RWPE2 (cell line): ENCODE measurements at regions not wholly inside any gene's neighbourhood (a gene's known extent, or its start where the extent isn't known, plus 50 kb on each side); places are given as distances from the start of the nearest gene placed in this dataset.

Experiments
- ATAC-seq: fragments of 200-7000 bp; cut with Tn5 transposase; 3 replicates; pipeline ENCODE4 v1.9.1; 2021; ENCODE audit warnings: low read depth
- DNase-seq: peaks from one replicate; pipeline ENCODE4 v3.0.0-alpha.2; 2020; ENCODE audit warnings: low spot score
- H3K27ac ChIP-seq: fragments of 450-650 bp; 2 replicates; pipeline ENCODE4 v1.5.1; 2017; ENCODE audit warnings: mild to moderate bottlenecking; ENCODE audit not compliant: poor library complexity, severe bottlenecking
- H3K27me3 ChIP-seq: fragments of 250-450 bp; sonication (Bioruptor Pico); 2 replicates; pipeline ENCODE4 v1.5.1; 2021; ENCODE audit warnings: mild to moderate bottlenecking, moderate library complexity; ENCODE audit not compliant: insufficient read depth, poor library complexity, severe bottlenecking
- H3K36me3 ChIP-seq: fragments of 250-450 bp; sonication (Bioruptor Pico); 2 replicates; pipeline ENCODE4 v1.5.1; 2020; ENCODE audit warnings: low read depth, mild to moderate bottlenecking, moderate library complexity
- H3K4me1 ChIP-seq: fragments of 250-450 bp; sonication (Bioruptor Pico); 2 replicates; pipeline ENCODE4 v1.5.1; 2021; ENCODE audit warnings: mild to moderate bottlenecking, moderate library complexity; ENCODE audit not compliant: insufficient read depth, poor library complexity, severe bottlenecking
- H3K4me3 ChIP-seq: fragments of 250-450 bp; sonication (Bioruptor Pico); 2 replicates; pipeline ENCODE4 v1.5.1; 2021; ENCODE audit warnings: mild to moderate bottlenecking, moderate library complexity; ENCODE audit not compliant: severe bottlenecking
- H3K9me3 ChIP-seq: fragments of 250-450 bp; sonication (Bioruptor Pico); 2 replicates; pipeline ENCODE4 v1.5.1; 2021; ENCODE audit warnings: mild to moderate bottlenecking, moderate library complexity; ENCODE audit not compliant: severe bottlenecking
- CTCF ChIP-seq: fragments of 450-650 bp; IDR thresholded peaks from one replicate; pipeline ENCODE4 v1.5.1; 2017; ENCODE audit warnings: mild to moderate bottlenecking, moderate library complexity; ENCODE audit not compliant: poor library complexity, severe bottlenecking

- DNase-seq: no peak
- H3K4me3 ChIP-seq: no peak overlapping the region
- H3K36me3 ChIP-seq: no peaks in the 10 kb centered on the region
- no peaks in the 10 kb centered on the region for H3K4me1 ChIP-seq
- TF ChIP-seq CTCF: no peak
- H3K27ac ChIP-seq: no peak overlapping the region
- no peaks in the 10 kb centered on the region for H3K9me3 ChIP-seq
- ATAC-seq: no peak
- H3K27me3 ChIP-seq: peaks cover 6% of the 10 kb centered on the region
Measured at GRCh38 chr15:47534673-47535072, 182.6 kb upstream of the SEMA6D start.

GRCh38 chr15:47541562-47541961 is 175.7 kb upstream of the SEMA6D start:
- no peak for DNase-seq
- no peak overlapping the region for H3K27ac ChIP-seq
- no peaks in the 10 kb centered on the region for H3K36me3 ChIP-seq
- no peak for TF ChIP-seq CTCF
- ATAC-seq: no peak
- no peaks in the 10 kb centered on the region for H3K4me1 ChIP-seq
- H3K4me3 ChIP-seq: no peak overlapping the region
- peaks cover 6% of the 10 kb centered on the region for H3K27me3 ChIP-seq
- H3K9me3 ChIP-seq: no peaks in the 10 kb centered on the region

- H3K4me3 ChIP-seq: no peak overlapping the region
- DNase-seq (no peak), ATAC-seq (no peak)
- no peaks in the 10 kb centered on the region for H3K36me3 ChIP-seq
- TF ChIP-seq CTCF: no peak
- no peaks in the 10 kb centered on the region for H3K27me3 ChIP-seq
- H3K4me1 ChIP-seq: no peaks in the 10 kb centered on the region
- H3K27ac ChIP-seq: no peak overlapping the region
- no peaks in the 10 kb centered on the region for H3K9me3 ChIP-seq
Measured at GRCh38 chr15:47542312-47542989, 174.9 kb upstream of the SEMA6D start.

- ATAC-seq (no peak), DNase-seq (no peak)
- no peaks in the 10 kb centered on the region for H3K9me3 ChIP-seq
- no peaks in the 10 kb centered on the region for H3K27me3 ChIP-seq
- no peaks in the 10 kb centered on the region for H3K4me1 ChIP-seq
- H3K36me3 ChIP-seq: no peaks in the 10 kb centered on the region
- TF ChIP-seq CTCF: no peak
- H3K4me3 ChIP-seq: no peak overlapping the region
- H3K27ac ChIP-seq: no peak overlapping the region
Measured at GRCh38 chr15:47548231-47548630, 169.1 kb upstream of the SEMA6D start.

- H3K4me1 ChIP-seq: no peaks in the 10 kb centered on the region
- H3K4me3 ChIP-seq: no peak overlapping the region
- DNase-seq: no peak
- no peaks in the 10 kb centered on the region for H3K36me3 ChIP-seq
- TF ChIP-seq CTCF: no peak
- no peaks in the 10 kb centered on the region for H3K27me3 ChIP-seq
- ATAC-seq: no peak
- no peaks in the 10 kb centered on the region for H3K9me3 ChIP-seq
- H3K27ac ChIP-seq: no peak overlapping the region
Measured at GRCh38 chr15:47548986-47549385, 168.3 kb upstream of the SEMA6D start.
